Superior temporal gyrus (tissue), 1 donor: ENCODE measurements at regions not wholly inside any gene's neighbourhood (a gene's known extent, or its start where the extent isn't known, plus 50 kb on each side); places are given as distances from the start of the nearest gene placed in this dataset.
"Not testable (repeated sequence)": the region's sequence is repeated elsewhere in the genome, so short reads cannot be mapped to it uniquely, and the experiment has no call there.

Source experiments
- DNase-seq: peaks from one replicate; pipeline ENCODE4 v3.0.0-alpha.2; 2016; ENCODE audit errors: extremely low spot score

DNA sequence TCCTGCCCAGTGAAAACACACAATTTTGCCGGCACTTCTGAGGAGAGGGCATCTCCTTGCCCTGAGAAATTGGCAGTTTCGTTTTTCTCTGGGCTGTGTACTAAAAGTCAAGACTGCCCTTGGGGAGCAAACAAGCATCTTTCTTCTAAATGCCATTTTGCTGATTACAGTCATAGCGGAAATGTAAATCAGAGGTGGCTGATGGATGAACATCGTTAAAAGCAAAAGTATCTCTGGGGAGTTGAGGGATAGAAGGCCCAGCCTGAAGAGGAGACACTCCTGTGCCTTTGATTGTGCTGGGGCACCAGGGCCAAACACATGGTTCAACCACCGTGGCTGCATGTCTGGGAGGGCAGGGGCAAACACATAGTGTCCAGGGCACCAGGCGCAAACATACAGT lies 49.8 kb downstream of the ABCC12 start:
- no peak for DNase-seq

- DNase-seq, result no peak
Measured at GRCh38 chr16:48105456-48105855, 50.3 kb downstream of the ABCC12 start.

GRCh38 chr16:48103591-48103990 lies 52.2 kb downstream of the ABCC12 start:
- DNase-seq, result no peak

DNA sequence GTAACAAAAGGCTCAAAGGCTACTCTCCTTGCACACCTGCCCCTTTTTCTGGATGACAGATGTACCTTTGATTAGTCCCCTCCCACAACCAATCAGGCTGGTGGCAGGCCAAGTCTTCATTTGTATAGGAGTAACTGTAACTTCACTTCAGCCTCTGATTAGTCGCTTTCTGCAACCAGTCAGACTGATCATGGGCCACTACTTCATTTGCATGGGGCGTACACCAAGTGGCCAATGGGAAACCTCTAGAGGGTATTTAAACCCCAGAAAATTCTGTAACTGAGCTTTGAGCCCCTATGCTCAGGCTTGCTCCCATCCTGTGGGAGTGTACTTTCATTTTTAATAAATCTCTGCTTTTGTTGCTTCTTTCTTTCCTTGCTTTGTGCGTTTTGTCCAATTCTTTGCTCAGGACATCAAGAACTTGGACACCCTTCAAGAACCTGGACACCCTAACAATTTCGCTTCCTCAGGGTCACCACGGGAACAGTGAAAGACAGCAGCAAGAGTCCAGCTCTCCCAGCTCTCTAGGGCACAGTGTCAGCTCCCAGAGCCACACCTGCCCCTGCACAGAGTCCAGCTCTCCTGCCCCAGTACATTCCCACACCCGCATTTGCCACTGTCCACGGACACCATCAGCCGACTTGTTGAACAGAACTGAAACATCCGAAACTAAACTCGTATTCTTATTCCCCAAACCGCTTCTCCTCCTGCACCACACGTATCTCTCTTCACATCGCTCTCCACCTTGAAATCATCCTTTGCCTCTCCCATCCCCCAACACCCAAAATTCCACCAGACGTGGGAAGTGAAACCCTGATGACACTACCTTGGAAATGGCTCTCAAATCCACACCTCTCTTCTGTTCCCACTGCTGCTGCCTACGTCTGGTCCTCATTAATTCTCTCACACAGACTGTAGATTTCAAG lies 53.4 kb downstream of the ABCC12 start:
- DNase-seq, result no peak

- no peak for DNase-seq
Measured at GRCh38 chr16:48101069-48101674, 54.6 kb downstream of the ABCC12 start.

DNA sequence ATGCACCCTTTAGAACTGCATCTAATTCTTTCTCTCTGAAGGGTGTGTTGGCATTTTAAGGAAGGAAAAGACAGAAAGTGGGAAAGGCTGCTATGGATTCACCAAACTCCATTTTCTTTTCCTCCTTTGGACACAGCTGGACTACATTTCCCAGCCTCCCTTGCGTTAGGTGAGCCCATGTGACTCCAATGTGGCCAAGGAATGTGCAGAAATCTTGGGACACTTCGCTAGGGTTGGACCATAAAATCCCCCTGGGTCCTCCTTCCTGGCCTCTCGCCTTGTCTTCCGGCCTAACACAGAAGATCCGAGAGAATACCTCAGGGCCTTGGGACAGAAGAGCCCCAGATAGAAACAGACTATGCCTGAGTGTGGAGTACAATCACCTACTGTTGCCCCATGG lies 56.3 kb downstream of the ABCC12 start:
- DNase-seq, result no peak

- no peak for DNase-seq
Measured at GRCh38 chr16:48098472-48098871, 57.3 kb downstream of the ABCC12 start.

DNA sequence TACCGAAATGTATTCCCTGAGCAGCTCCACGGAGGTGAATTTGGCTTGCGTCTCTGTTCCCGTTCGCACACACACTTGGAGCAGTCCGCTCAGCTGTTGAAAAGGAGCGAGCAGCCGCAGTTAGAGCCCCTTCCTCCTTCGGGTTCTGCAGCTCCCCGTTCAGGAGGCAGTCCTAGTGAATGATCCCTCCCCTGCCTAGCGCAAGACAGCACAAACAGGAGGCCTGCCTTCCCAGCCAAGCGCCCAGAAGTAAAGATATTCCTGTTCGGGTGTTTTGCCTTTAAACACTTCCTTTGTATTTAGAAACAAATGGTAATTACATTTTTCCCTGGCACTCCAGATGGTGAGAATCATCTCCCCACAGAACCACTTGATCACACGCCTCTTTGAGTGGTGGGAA lies 64.7 kb downstream of the ABCC12 start:
- peak; percentile 18 for DNase-seq

- DNase-seq, result no peak
Measured at GRCh38 chr16:48089053-48089792, 66.6 kb downstream of the ABCC12 start.

DNA sequence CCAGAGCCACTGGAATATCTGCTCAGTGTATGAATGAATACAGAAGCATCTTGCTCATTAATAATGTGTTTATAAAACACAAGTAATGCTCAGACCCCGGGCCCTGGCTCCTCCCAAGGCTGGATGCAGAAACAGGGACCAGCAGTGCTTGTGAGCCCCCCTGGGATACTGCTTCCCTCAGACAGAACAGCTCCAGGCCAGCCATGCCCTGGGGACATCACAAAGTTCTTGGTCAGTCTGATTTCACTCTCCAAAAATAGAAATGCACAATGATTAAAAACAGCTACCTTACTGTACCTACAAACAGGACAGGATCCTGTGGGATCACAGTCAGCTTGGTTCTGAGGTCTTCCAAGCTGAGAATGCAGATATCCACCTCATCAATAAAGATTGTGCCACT lies 68.2 kb downstream of the ABCC12 start:
- DNase-seq, result no peak

GRCh38 chr16:48086422-48086821 lies 69.4 kb downstream of the ABCC12 start:
- DNase-seq, result no peak

- DNase-seq, result no peak
Measured at GRCh38 chr16:48085729-48086128, 70.1 kb downstream of the ABCC12 start.

DNA sequence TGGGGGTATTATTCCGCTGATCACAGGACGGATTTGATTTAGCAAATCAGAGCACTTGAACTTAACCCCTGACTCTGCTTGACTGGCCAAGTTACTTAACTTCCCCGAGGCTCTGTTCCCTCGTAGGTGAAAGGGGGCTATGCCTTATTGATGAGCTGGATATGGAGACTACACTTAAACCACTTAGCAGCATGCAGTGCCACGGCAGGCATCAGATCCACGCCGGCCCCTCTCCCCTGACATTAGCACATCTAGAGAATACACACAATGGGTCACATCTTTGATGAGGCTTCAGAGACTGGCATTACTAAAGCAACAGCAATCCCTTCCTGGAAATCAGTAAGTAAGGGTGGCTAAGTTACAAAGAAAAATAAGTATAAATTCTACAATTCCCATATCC lies 71.0 kb downstream of the ABCC12 start:
- DNase-seq, result no peak

- no peak for DNase-seq
Measured at GRCh38 chr16:48082516-48082915, 73.3 kb downstream of the ABCC12 start.

DNA sequence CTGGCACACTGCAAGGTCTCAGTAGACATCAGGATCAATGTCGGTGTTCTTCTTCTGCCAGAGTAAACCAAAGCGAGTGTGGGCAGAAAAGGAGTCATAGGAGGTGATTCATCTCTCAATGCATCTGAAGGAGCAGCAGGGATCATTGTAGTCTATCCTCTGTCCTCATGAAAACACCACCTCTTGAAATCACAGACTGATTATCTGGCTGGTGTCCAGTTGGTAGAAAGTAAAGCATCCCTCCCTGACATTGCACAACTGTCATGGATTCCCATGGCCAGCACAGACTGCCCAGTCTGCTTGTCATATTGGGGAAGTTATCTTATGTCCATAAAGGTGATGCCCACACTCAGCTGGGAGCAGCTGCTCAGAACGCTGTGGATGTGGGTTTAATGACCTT lies 74.1 kb downstream of the ABCC12 start:
- DNase-seq, result no peak

GRCh38 chr16:48076455-48077012 lies 79.3 kb downstream of the ABCC12 start:
- no peak for DNase-seq

GRCh38 chr16:48075398-48075797 lies 80.4 kb downstream of the ABCC12 start:
- no peak for DNase-seq

DNA sequence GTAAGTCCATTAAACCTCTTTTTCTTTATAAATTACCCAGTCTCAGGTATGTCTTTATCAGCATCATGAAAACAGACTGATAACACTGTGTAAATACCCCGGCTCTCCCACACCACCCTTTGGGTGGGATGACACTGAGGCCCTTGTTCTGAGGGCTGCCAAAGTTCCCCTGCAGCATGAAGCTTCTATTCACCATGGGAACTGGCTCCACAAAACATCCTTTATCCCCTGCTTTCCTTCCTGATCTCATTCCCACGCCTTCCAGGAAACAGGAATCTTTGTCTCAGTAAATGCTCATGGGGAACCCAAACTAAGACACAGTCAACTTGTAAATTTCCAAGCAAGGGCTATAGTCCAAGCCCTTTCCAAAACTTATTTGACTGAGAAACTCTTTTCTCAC lies 88.4 kb downstream of the ABCC12 start:
- no peak for DNase-seq

GRCh38 chr16:48064971-48065370 lies 90.8 kb downstream of the ABCC12 start:
- DNase-seq, result no peak

- no peak for DNase-seq
Measured at GRCh38 chr16:48062681-48063080, 93.1 kb downstream of the ABCC12 start.

DNA sequence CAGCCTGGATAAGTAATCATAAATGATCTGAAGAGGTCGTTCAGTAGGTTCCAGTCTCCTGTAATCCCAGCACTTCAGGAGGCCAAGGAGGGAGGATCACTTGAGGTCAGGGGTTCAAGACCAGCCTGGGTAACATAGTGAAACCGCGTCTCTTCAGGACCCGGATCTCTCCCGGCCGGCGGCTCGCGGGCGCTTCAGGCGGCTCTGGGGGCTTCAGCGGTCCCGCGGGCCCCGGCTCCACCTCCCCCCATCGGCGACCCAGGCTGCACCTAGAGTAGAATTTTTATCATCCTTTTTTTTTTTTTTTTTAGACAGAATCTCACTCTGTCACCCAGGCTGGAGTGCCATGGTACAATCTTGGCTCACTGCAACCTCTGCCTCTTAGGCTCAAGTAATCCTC lies 95.9 kb downstream of the ABCC12 start:
- no peak for DNase-seq

- DNase-seq, result not testable (repeated sequence)
Measured at GRCh38 chr16:48059190-48059589, 96.6 kb downstream of the ABCC12 start.
